HL-60 (cell line): ENCODE measurements at regions not wholly inside any gene's neighbourhood (a gene's known extent, or its start where the extent isn't known, plus 50 kb on each side); places are given as distances from the start of the nearest gene placed in this dataset.

Experiments used
- TF ChIP-seq, protein P1 (sequence below): IDR thresholded peaks from one replicate; pipeline ENCODE4 v1.5.1; 2011; ENCODE audit warnings: low read length, control low read depth, inconsistent platforms; ENCODE audit not compliant: insufficient read depth
- TF ChIP-seq, protein P2 (sequence below): IDR thresholded peaks from 2 replicates; pipeline ENCODE4 v1.6.1; 2012; ENCODE audit warnings: low read depth; ENCODE audit not compliant: insufficient replicate concordance

- TF ChIP-seq, protein P1, sequence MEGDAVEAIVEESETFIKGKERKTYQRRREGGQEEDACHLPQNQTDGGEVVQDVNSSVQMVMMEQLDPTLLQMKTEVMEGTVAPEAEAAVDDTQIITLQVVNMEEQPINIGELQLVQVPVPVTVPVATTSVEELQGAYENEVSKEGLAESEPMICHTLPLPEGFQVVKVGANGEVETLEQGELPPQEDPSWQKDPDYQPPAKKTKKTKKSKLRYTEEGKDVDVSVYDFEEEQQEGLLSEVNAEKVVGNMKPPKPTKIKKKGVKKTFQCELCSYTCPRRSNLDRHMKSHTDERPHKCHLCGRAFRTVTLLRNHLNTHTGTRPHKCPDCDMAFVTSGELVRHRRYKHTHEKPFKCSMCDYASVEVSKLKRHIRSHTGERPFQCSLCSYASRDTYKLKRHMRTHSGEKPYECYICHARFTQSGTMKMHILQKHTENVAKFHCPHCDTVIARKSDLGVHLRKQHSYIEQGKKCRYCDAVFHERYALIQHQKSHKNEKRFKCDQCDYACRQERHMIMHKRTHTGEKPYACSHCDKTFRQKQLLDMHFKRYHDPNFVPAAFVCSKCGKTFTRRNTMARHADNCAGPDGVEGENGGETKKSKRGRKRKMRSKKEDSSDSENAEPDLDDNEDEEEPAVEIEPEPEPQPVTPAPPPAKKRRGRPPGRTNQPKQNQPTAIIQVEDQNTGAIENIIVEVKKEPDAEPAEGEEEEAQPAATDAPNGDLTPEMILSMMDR = no peak
- TF ChIP-seq, protein P2, sequence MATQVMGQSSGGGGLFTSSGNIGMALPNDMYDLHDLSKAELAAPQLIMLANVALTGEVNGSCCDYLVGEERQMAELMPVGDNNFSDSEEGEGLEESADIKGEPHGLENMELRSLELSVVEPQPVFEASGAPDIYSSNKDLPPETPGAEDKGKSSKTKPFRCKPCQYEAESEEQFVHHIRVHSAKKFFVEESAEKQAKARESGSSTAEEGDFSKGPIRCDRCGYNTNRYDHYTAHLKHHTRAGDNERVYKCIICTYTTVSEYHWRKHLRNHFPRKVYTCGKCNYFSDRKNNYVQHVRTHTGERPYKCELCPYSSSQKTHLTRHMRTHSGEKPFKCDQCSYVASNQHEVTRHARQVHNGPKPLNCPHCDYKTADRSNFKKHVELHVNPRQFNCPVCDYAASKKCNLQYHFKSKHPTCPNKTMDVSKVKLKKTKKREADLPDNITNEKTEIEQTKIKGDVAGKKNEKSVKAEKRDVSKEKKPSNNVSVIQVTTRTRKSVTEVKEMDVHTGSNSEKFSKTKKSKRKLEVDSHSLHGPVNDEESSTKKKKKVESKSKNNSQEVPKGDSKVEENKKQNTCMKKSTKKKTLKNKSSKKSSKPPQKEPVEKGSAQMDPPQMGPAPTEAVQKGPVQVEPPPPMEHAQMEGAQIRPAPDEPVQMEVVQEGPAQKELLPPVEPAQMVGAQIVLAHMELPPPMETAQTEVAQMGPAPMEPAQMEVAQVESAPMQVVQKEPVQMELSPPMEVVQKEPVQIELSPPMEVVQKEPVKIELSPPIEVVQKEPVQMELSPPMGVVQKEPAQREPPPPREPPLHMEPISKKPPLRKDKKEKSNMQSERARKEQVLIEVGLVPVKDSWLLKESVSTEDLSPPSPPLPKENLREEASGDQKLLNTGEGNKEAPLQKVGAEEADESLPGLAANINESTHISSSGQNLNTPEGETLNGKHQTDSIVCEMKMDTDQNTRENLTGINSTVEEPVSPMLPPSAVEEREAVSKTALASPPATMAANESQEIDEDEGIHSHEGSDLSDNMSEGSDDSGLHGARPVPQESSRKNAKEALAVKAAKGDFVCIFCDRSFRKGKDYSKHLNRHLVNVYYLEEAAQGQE = no peak
These were observed 86.7 kb upstream of the SLC39A10 start for GRCh38 chr2:195570329-195570728.
